ENCODE measurements at regions not wholly inside any gene's neighbourhood (a gene's known extent, or its start where the extent isn't known, plus 50 kb on each side); places are given as distances from the start of the nearest gene placed in this dataset.
"Not testable (repeated sequence)": the region's sequence is repeated elsewhere in the genome, so short reads cannot be mapped to it uniquely, and the experiment has no call there.

DNA sequence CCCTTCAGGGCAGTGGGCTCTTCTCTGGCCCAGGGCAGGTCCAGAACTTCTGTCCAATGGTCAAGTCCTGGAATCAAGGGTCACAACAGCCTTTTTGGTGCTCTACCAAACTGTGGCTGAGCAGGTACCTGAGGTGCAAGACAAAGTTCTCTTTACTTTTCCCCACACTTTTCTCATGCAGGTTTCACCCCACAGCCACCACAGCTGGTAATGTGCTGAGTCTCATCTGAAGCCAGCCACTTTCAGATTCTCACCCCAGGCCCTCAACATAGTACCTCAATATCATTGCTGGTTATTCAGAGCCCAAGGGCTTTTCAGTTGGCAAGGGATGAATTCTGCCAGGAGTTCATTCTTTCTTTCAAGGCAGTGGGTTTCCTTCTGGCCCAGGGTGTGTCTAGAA lies 426.0 kb downstream of the TECRL start:
- intact Hi-C loops (cut with DNase I; ENCODE audit: low total_unique reads): no loop called here
- Histone ChIP-seq H3K9me3 (peaks cover 2 to 12% (median 2%) of the 10 kb centered on the region in 3 donors), H3K36me3 (no peaks in the 10 kb centered on the region), H3K4me3 (no peak overlapping the region), H3K27me3 (no peaks in the 10 kb centered on the region), H3K27ac (no peak overlapping the region), H3K4me1 (no peaks in the 10 kb centered on the region)
- no peak for DNase-seq
- TF ChIP-seq, protein P1, sequence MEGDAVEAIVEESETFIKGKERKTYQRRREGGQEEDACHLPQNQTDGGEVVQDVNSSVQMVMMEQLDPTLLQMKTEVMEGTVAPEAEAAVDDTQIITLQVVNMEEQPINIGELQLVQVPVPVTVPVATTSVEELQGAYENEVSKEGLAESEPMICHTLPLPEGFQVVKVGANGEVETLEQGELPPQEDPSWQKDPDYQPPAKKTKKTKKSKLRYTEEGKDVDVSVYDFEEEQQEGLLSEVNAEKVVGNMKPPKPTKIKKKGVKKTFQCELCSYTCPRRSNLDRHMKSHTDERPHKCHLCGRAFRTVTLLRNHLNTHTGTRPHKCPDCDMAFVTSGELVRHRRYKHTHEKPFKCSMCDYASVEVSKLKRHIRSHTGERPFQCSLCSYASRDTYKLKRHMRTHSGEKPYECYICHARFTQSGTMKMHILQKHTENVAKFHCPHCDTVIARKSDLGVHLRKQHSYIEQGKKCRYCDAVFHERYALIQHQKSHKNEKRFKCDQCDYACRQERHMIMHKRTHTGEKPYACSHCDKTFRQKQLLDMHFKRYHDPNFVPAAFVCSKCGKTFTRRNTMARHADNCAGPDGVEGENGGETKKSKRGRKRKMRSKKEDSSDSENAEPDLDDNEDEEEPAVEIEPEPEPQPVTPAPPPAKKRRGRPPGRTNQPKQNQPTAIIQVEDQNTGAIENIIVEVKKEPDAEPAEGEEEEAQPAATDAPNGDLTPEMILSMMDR (IDR thresholded peaks at IDR 0.05): no peak

DNA sequence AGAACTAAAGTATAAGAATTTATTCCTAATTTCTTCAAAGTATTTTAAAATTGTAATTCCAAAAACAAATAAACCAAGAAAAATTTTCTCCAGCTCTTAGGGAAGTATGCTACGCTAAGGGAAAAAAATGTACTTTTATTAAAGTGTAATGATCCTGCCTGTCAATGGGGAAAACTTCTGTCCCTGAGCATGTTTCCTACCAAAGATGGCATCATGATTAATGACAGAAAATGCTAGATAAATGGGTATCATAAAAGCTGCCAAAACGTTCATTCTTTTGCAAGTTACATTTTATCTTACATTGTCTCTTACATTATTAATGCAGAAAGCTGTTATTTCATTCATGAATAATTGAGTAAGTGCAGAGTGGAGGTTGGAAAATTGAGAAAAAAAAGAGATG lies 443.4 kb downstream of the TECRL start:
- Histone ChIP-seq H3K4me3 (no peak overlapping the region), H3K27ac (no peak overlapping the region), H3K9me3 (no peaks in the 10 kb centered on the region), H3K4me1 (no peaks in the 10 kb centered on the region), H3K36me3 (no peaks in the 10 kb centered on the region), H3K27me3 (no peaks in the 10 kb centered on the region)
- TF ChIP-seq, protein P1 (IDR thresholded peaks at IDR 0.05): no peak
- DNase-seq: no peak
- intact Hi-C loops (cut with DNase I; ENCODE audit: low total_unique reads): no loop called here

DNA sequence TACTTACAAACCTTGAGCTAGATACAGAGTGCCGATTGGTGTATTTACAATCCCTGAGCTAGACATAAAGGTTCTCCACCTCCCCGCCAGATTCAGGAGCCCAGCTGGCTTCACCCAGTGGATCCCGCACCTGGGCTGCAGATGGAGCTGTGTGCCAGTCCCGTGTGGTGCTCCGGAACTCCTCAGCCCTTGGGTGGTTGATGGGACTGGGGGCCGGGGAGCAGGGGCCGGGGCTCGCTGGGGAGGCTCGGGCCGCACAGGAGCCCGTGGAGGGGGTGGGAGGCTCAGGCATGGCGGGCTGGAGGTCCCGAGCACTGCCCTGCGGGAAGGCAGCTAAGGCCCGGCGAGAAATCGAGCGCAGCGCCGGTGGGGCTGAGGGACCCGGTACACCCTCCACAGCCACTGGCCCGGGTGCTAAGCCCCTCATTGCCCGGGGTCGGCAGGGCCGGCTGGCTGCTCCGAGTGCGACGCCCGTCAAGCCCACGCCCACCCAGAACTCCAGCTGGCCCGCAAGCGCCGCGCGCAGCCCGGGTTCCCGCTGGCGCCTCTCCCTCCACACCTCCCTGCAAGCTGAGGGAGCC lies 466.5 kb downstream of the TECRL start:
- intact Hi-C loops (cut with DNase I; ENCODE audit: low total_unique reads); H3K27me3 ChIP-seq; H3K27ac ChIP-seq; H3K4me1 ChIP-seq; H3K36me3 ChIP-seq; H3K9me3 ChIP-seq; H3K4me3 ChIP-seq: not testable (repeated sequence)
- DNase-seq: peak in 1 of 2 donors; percentile 53

DNA sequence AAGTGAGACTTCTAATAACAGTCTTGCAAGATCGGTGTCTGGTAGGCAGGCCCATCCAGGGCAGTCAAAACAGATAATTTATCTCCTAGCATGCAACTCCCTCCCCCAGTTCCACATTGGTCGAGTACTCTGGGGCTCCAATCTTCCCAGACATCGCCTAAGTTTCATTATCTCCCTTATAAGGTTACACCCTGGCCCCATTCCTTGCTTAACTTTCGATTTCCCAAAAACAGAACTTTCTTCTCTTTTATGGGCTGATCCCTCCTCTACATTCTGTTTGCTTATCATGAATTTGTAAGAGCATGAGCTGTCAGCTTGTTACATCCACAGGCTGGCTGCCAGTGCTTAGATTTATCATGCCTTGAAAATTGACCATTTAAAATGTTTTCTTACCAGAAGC lies 471.3 kb downstream of the TECRL start:
- no peak for DNase-seq
- no peaks in the 10 kb centered on the region for H3K27me3 ChIP-seq
- TF ChIP-seq, protein P1 (IDR thresholded peaks at IDR 0.05): no peak
- H3K4me3 ChIP-seq: peak overlapping the region in 1 of 2 donors; percentile 1
- no peaks in the 10 kb centered on the region for H3K4me1 ChIP-seq
- H3K36me3 ChIP-seq: no peaks in the 10 kb centered on the region
- intact Hi-C loops (cut with DNase I; ENCODE audit: low total_unique reads): no loop called here
- no peak overlapping the region for H3K27ac ChIP-seq
- no peaks in the 10 kb centered on the region for H3K9me3 ChIP-seq

DNA sequence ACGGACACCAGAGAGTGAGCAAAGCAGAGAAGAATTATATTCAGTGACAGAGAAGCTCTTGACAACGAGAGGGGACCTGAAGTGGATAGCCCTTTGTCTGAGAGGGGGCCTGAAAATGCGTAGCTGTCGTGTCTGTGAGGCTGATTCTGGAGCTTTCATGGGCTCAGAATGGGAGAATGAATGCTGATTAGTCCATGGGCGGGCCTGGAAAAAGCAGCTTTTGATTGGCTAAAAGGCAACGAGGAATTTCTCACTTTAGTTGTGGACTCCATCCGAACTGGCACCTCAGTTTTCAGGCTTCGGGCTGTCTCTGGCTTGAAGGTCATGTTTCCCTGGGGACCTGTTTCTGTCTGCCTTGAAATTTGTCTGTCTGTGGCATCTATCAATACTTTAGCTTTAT lies 487.1 kb downstream of the TECRL start:
- no peaks in the 10 kb centered on the region for H3K36me3 ChIP-seq
- no peaks in the 10 kb centered on the region for H3K4me1 ChIP-seq
- DNase-seq: no peak
- intact Hi-C loops (cut with DNase I; ENCODE audit: low total_unique reads): no loop called here
- H3K27ac ChIP-seq: no peak overlapping the region
- TF ChIP-seq, protein P1 (IDR thresholded peaks at IDR 0.05): no peak
- H3K9me3 ChIP-seq: no peaks in the 10 kb centered on the region
- no peaks in the 10 kb centered on the region for H3K27me3 ChIP-seq
- H3K4me3 ChIP-seq: no peak overlapping the region

DNA sequence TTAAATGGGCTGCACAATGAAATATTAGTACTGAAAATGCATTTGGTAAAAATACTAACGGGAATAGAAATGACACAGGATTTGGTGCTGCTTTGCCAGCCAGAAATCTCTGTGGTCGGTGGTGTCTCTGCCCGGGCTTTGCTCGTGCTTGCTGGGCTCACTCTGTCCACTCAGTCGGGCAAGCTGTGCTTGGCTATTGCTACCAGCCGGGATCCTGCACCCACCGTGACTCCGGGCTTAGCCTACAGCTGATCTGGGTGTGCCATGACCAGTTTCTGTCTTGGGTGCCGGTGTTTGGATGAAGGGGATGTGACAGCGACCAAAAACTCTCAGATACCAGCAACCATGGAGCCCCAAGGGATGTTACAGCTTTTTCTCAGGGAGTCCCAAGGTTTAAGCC lies 487.7 kb downstream of the TECRL start:
- intact Hi-C loops (cut with DNase I; ENCODE audit: low total_unique reads): no loop called here
- no peaks in the 10 kb centered on the region for H3K36me3 ChIP-seq
- no peaks in the 10 kb centered on the region for H3K4me1 ChIP-seq
- TF ChIP-seq, protein P1 (IDR thresholded peaks at IDR 0.05): no peak
- DNase-seq: peak in 1 of 2 donors; percentile 46
- no peaks in the 10 kb centered on the region for H3K9me3 ChIP-seq
- H3K27ac ChIP-seq: no peak overlapping the region
- H3K4me3 ChIP-seq: no peak overlapping the region
- no peaks in the 10 kb centered on the region for H3K27me3 ChIP-seq

Measured in tibial artery (tissue), 4 donors.